Keratinocyte (primary cell): ENCODE measurements at regions not wholly inside any gene's neighbourhood (a gene's known extent, or its start where the extent isn't known, plus 50 kb on each side); places are given as distances from the start of the nearest gene placed in this dataset.

ENCODE experiments used
- DNase-seq: peaks from one replicate; pipeline ENCODE4 v3.0.0-alpha.2; 2011; ENCODE audit warnings: low read depth, missing footprints, low spot score
- FAIRE-seq: peaks from 2 replicates; lab custom pipeline; 2011; peaks lifted over from hg19 to GRCh38; lab: Jason Lieb, UNC
- H2AFZ ChIP-seq: 2 replicates; pipeline ENCODE4 v1.6.0; 2012; ENCODE audit warnings: low read length, control low read depth, inconsistent platforms; ENCODE audit not compliant: control insufficient read depth
- H3K27ac ChIP-seq: 2 replicates; pipeline ENCODE4 v1.5.1; 2011; ENCODE audit warnings: low read length; ENCODE audit not compliant: control insufficient read depth, insufficient read depth
- H3K27me3 ChIP-seq: 3 replicates; pipeline ENCODE4 v1.6.0; 2011; ENCODE audit warnings: low read length; ENCODE audit not compliant: control insufficient read depth, insufficient read depth; ENCODE audit errors: extremely low read depth
- H3K36me3 ChIP-seq, 2 experiments: 2 replicates in 1 of 2; 3 replicates in 1 of 2; pipeline ENCODE4 v1.5.1; 2011; ENCODE audit warnings: low read length in 2 of 2, mild to moderate bottlenecking in 1 of 2; ENCODE audit not compliant: control insufficient read depth in 2 of 2, insufficient read depth in 2 of 2; ENCODE audit errors: extremely low read depth in 1 of 2
- H3K4me1 ChIP-seq: 3 replicates; pipeline ENCODE4 v1.5.1; 2011; ENCODE audit warnings: low read length; ENCODE audit not compliant: control insufficient read depth, insufficient read depth; ENCODE audit errors: extremely low read depth
- H3K4me2 ChIP-seq: 3 replicates; pipeline ENCODE4 v1.6.0; 2011; ENCODE audit warnings: low read depth, low read length; ENCODE audit not compliant: control insufficient read depth, insufficient read depth; ENCODE audit errors: extremely low read depth
- H3K4me3 ChIP-seq, 3 experiments: fragments of 200-600 bp in 1 of 3; sonication (generic) in 1 of 3; 2 replicates in 2 of 3; 3 replicates in 1 of 3; pipeline ENCODE4 v1.5.1; 2011 to 2016; ENCODE audit warnings: low read length in 3 of 3, mild to moderate bottlenecking in 3 of 3, control low read depth in 2 of 3, inconsistent platforms in 1 of 3, low read depth in 1 of 3, mixed read lengths in 1 of 3, mixed run types in 1 of 3, moderate library complexity in 1 of 3; ENCODE audit not compliant: control insufficient read depth in 2 of 3, insufficient read depth in 2 of 3; ENCODE audit errors: extremely low read depth in 1 of 3
- H3K79me2 ChIP-seq: 2 replicates; pipeline ENCODE4 v1.6.0; 2012; ENCODE audit warnings: low read length; ENCODE audit not compliant: control insufficient read depth, insufficient read depth
- H3K9ac ChIP-seq: 3 replicates; pipeline ENCODE4 v1.6.0; 2011; ENCODE audit warnings: low read length; ENCODE audit not compliant: control insufficient read depth, insufficient read depth; ENCODE audit errors: extremely low read depth
- H3K9me1 ChIP-seq: 3 replicates; pipeline ENCODE4 v1.6.0; 2011; ENCODE audit warnings: low read length; ENCODE audit not compliant: control insufficient read depth, insufficient read depth; ENCODE audit errors: extremely low read depth
- H3K9me3 ChIP-seq: 2 replicates; pipeline ENCODE4 v1.5.1; 2012; ENCODE audit warnings: low read depth, low read length; ENCODE audit not compliant: control insufficient read depth
- H4K20me1 ChIP-seq: 3 replicates; pipeline ENCODE4 v1.6.0; 2011; ENCODE audit warnings: low read length; ENCODE audit not compliant: control insufficient read depth, insufficient read depth; ENCODE audit errors: extremely low read depth
- EZH2 ChIP-seq: IDR thresholded peaks from one replicate; pipeline ENCODE4 v1.6.1; 2012; ENCODE audit warnings: inconsistent platforms, mild to moderate bottlenecking, low read length, moderate library complexity
- dilution Hi-C: fragments of 300-500 bp; cut with MboI; formaldehyde crosslinking; loops from one replicate; pipeline ENCODE4 v1.7.0; 2020; ENCODE audit warnings: low sequenced_read_pairs; ENCODE audit not compliant: extremely low pct_ligation_motif_present
- TF ChIP-seq, protein P1 (sequence below), 3 experiments: IDR thresholded peaks in 1 of 3; conservative IDR thresholded peaks in 1 of 3; optimal IDR thresholded peaks in 1 of 3; 2 replicates in 2 of 3; 3 replicates in 1 of 3; pipeline versions ENCODE3 to v1.5.1; 2011; ENCODE audit warnings: low read length in 3 of 3, mild to moderate bottlenecking in 3 of 3, moderate library complexity in 2 of 3, control low read depth in 1 of 3, inconsistent platforms in 1 of 3; ENCODE audit not compliant: insufficient read depth in 2 of 3; ENCODE audit errors: extremely low read depth in 1 of 3

DNA sequence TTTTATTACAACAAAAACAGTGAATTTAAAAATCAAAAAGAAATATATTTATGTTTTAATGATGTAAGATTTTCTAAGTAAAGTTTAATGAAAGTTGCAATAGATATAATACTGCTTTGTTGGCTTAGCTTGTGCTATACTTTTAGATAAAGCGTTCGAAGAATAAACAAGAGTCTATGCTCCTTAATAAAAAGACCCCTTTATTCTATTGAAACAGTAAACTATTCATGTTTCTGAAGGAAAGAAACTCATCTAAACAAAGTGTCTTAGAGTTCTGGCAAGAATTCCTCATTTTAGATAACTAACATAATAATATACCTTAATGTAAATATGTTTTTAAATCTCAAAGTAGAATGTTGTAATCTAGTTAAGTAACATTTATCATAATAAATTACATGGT, 179.0 kb downstream of the RASSF9 start:
- Histone ChIP-seq H3K36me3 (no peaks in the 10 kb centered on the region), H3K4me3 (no peak overlapping the region), H2AFZ (no peak overlapping the region), H3K27ac (no peak overlapping the region), H3K79me2 (no peaks in the 10 kb centered on the region), H3K9me3 (no peaks in the 10 kb centered on the region), H3K27me3 (no peaks in the 10 kb centered on the region), H3K9ac (no peak overlapping the region), H3K4me2 (no peak overlapping the region), H4K20me1 (no peaks in the 10 kb centered on the region), H3K4me1 (no peaks in the 10 kb centered on the region), H3K9me1 (no peaks in the 10 kb centered on the region)
- FAIRE-seq (no peak), DNase-seq (no peak)
- TF ChIP-seq, protein P1, sequence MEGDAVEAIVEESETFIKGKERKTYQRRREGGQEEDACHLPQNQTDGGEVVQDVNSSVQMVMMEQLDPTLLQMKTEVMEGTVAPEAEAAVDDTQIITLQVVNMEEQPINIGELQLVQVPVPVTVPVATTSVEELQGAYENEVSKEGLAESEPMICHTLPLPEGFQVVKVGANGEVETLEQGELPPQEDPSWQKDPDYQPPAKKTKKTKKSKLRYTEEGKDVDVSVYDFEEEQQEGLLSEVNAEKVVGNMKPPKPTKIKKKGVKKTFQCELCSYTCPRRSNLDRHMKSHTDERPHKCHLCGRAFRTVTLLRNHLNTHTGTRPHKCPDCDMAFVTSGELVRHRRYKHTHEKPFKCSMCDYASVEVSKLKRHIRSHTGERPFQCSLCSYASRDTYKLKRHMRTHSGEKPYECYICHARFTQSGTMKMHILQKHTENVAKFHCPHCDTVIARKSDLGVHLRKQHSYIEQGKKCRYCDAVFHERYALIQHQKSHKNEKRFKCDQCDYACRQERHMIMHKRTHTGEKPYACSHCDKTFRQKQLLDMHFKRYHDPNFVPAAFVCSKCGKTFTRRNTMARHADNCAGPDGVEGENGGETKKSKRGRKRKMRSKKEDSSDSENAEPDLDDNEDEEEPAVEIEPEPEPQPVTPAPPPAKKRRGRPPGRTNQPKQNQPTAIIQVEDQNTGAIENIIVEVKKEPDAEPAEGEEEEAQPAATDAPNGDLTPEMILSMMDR (optimal IDR thresholded peaks at IDR 0.05 in 1 of 3, IDR thresholded peaks at IDR 0.05 in 1 of 3, conservative IDR thresholded peaks at IDR 0.05 in 1 of 3; ENCODE audit: extremely low read depth in 1 of 3, insufficient read depth in 2 of 3, low read length in 3 of 3), result no peak
- TF ChIP-seq EZH2, result no peak
- dilution Hi-C loops, result no loop called here

- H3K4me2 ChIP-seq, result no peak overlapping the region
- no peak overlapping the region for H3K27ac ChIP-seq
- H3K4me3 ChIP-seq, result no peak overlapping the region
- no peak overlapping the region for H2AFZ ChIP-seq
- no peak overlapping the region for H3K9ac ChIP-seq
- H3K9me1 ChIP-seq, result no peaks in the 10 kb centered on the region
- no peaks in the 10 kb centered on the region for H4K20me1 ChIP-seq
- H3K4me1 ChIP-seq, result no peaks in the 10 kb centered on the region
- dilution Hi-C loops, result no loop called here
- DNase-seq (no peak), FAIRE-seq (no peak)
- H3K27me3 ChIP-seq, result no peaks in the 10 kb centered on the region
- H3K36me3 ChIP-seq, result no peaks in the 10 kb centered on the region
- no peaks in the 10 kb centered on the region for H3K9me3 ChIP-seq
- TF ChIP-seq, protein P1 (optimal IDR thresholded peaks at IDR 0.05 in 1 of 3, IDR thresholded peaks at IDR 0.05 in 1 of 3, conservative IDR thresholded peaks at IDR 0.05 in 1 of 3; ENCODE audit: extremely low read depth in 1 of 3, insufficient read depth in 2 of 3, low read length in 3 of 3), result no peak
- no peak for TF ChIP-seq EZH2
- H3K79me2 ChIP-seq, result no peaks in the 10 kb centered on the region
Measured at GRCh38 chr12:85657836-85658630, 178.2 kb downstream of the RASSF9 start.
